Lower leg skin (tissue), 3 donors: ENCODE measurements at regions not wholly inside any gene's neighbourhood (a gene's known extent, or its start where the extent isn't known, plus 50 kb on each side); places are given as distances from the start of the nearest gene placed in this dataset.

ENCODE experiments used
- CTCF ChIP-seq, 3 donors: fragments of 450-650 bp; IDR thresholded peaks; one replicate each; pipeline ENCODE4 v1.5.1; 2016; ENCODE audit warnings: antibody characterized with exemption in 3 of 3, mild to moderate bottlenecking in 3 of 3, moderate library complexity in 2 of 3
- POLR2A ChIP-seq, 2 donors: fragments of 450-650 bp; IDR thresholded peaks; one replicate each; pipeline ENCODE4 v1.6.1; 2016 to 2017; ENCODE audit warnings: antibody characterized with exemption in 2 of 2, mild to moderate bottlenecking in 1 of 2, moderate library complexity in 1 of 2

DNA sequence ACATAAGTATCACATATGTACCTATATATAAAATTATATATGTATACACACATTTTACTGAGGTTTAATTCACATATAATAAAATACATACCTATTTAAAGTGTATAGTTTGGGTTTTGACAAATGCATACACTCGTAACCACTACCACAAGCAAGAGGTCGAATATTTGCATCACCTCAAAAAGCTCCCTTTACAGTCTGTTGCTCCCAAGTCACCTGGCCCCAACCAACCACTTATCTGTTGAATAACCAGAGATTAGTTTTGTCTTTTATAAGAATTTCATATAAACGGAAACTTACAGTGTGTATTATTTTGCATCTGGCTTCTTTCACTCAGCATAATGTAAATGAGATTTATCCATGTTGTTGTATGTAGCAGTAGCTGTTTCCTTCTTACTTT, 218.9 kb downstream of the MAT2B start:
- TF ChIP-seq CTCF (IDR thresholded peaks at IDR 0.05) (no peak), POLR2A (IDR thresholded peaks at IDR 0.05) (no peak)
